A673 (cell line): ENCODE measurements at regions not wholly inside any gene's neighbourhood (a gene's known extent, or its start where the extent isn't known, plus 50 kb on each side); places are given as distances from the start of the nearest gene placed in this dataset.

Experiments used
- BruUV-seq: library from RNA; stranded (reverse); fragments of 400-500 nt; replicated peaks from 2 replicates; lab custom pipeline; 2021; lab: Mats Ljungman, UMichigan
- CTCF ChIA-PET: fragments of 300-600 bp; sonication (Branson Sonifier 250); formaldehyde crosslinking; loops from one replicate; lab custom pipeline; 2022; ENCODE audit warnings: antibody characterized with exemption; lab: Charles Lee
- POLR2A ChIA-PET: fragments of 300-600 bp; sonication (Branson Sonifier 250); formaldehyde crosslinking; loops from one replicate; lab custom pipeline; 2022; ENCODE audit warnings: antibody characterized with exemption; ENCODE audit not compliant: low non-redundant PET; lab: Charles Lee
- DNase-seq: peaks from one replicate; pipeline ENCODE4 v3.0.0-alpha.2; 2015; ENCODE audit warnings: low spot score
- H3K27ac ChIP-seq: fragments of 200-600 bp; sonication (generic); 2 replicates; pipeline ENCODE4 v1.5.1; 2016; ENCODE audit warnings: mixed run types, low read depth, mild to moderate bottlenecking, mixed read lengths, antibody characterized with exemption, low read length; ENCODE audit not compliant: poor library complexity, severe bottlenecking
- H3K27me3 ChIP-seq: fragments of 200-600 bp; sonication (generic); replicated peaks from 2 replicates; pipeline ENCODE4 v1.6.1; 2017; ENCODE audit warnings: mixed run types, low read depth, mild to moderate bottlenecking, mixed read lengths, antibody characterized with exemption, low read length; ENCODE audit not compliant: insufficient read depth, poor library complexity
- H3K36me3 ChIP-seq: fragments of 200-600 bp; sonication (generic); 2 replicates; pipeline ENCODE4 v1.6.1; 2016; ENCODE audit warnings: mixed run types, mild to moderate bottlenecking, mixed read lengths, antibody characterized with exemption, low read length; ENCODE audit not compliant: insufficient read depth, poor library complexity, severe bottlenecking
- H3K4me1 ChIP-seq: fragments of 200-600 bp; sonication (generic); 2 replicates; pipeline ENCODE4 v1.6.1; 2017; ENCODE audit warnings: mixed run types, mild to moderate bottlenecking, mixed read lengths, antibody characterized with exemption, low read length; ENCODE audit not compliant: insufficient read depth, poor library complexity, severe bottlenecking
- H3K4me3 ChIP-seq: fragments of 200-600 bp; sonication (generic); 2 replicates; pipeline ENCODE4 v1.5.1; 2016; ENCODE audit warnings: low read depth, mixed run types, mild to moderate bottlenecking, mixed read lengths, low read length; ENCODE audit not compliant: poor library complexity, severe bottlenecking
- H3K9me3 ChIP-seq: fragments of 200-600 bp; sonication (generic); 2 replicates; pipeline ENCODE4 v1.6.1; 2016; ENCODE audit warnings: mixed run types, low read depth, mild to moderate bottlenecking, mixed read lengths, antibody characterized with exemption, low read length; ENCODE audit not compliant: poor library complexity, severe bottlenecking
- CTCF ChIP-seq: fragments of 300-800, 200-600 bp; sonication (generic); conservative IDR thresholded peaks from 2 replicates; pipeline ENCODE4 v1.5.1; 2017; ENCODE audit warnings: low read depth, mild to moderate bottlenecking, antibody characterized with exemption, low read length, moderate library complexity, mixed read lengths
- EZH2 ChIP-seq: fragments of 200-600 bp; sonication (generic); IDR thresholded peaks from 2 replicates; pipeline ENCODE4 v1.6.1; 2017; ENCODE audit warnings: borderline replicate concordance, low read depth, mild to moderate bottlenecking, mixed read lengths, antibody characterized with exemption, low read length; ENCODE audit not compliant: poor library complexity, severe bottlenecking
- intact Hi-C: fragments of 100-400 bp; cut with micrococcal nuclease; formaldehyde crosslinking; loops from one replicate; pipeline ENCODE4 v1.10.0; 2022; ENCODE audit not compliant: unreplicated experiment

- TF ChIP-seq EZH2 = no peak
- TF ChIP-seq CTCF = no peak
- no TSS peak for BruUV-seq
- H3K9me3 ChIP-seq = no peaks in the 10 kb centered on the region
- no peaks in the 10 kb centered on the region for H3K27me3 ChIP-seq
- H3K4me3 ChIP-seq = no peak overlapping the region
- peaks cover 31% of the 10 kb centered on the region for H3K4me1 ChIP-seq
- DNase-seq = peak; percentile 47
- H3K27ac ChIP-seq = no peak overlapping the region
- no peaks in the 10 kb centered on the region for H3K36me3 ChIP-seq
- intact Hi-C loops = no loop called here
- ChIA-PET POLR2A (no interaction called here), CTCF (no interaction called here)
Observed at GRCh38 chr2:6564326-6564725, 301.4 kb downstream of the CMPK2 start.

GRCh38 chr2:6574121-6574520, 291.6 kb downstream of the CMPK2 start:
- H3K4me1 ChIP-seq = no peaks in the 10 kb centered on the region
- no peak overlapping the region for H3K4me3 ChIP-seq
- no peak for DNase-seq
- ChIA-PET CTCF (no interaction called here), POLR2A (no interaction called here)
- peaks cover 4% of the 10 kb centered on the region for H3K9me3 ChIP-seq
- TF ChIP-seq CTCF (no peak), EZH2 (no peak)
- no TSS peak for BruUV-seq
- H3K27ac ChIP-seq = no peak overlapping the region
- no peaks in the 10 kb centered on the region for H3K36me3 ChIP-seq
- no peaks in the 10 kb centered on the region for H3K27me3 ChIP-seq
- intact Hi-C loops = no loop called here

GRCh38 chr2:6576302-6576701, 289.4 kb downstream of the CMPK2 start:
- H3K36me3 ChIP-seq = no peaks in the 10 kb centered on the region
- intact Hi-C loops = no loop called here
- no peaks in the 10 kb centered on the region for H3K4me1 ChIP-seq
- TF ChIP-seq CTCF (no peak), EZH2 (no peak)
- H3K9me3 ChIP-seq = no peaks in the 10 kb centered on the region
- H3K4me3 ChIP-seq = no peak overlapping the region
- ChIA-PET CTCF (no interaction called here), POLR2A (no interaction called here)
- DNase-seq = no peak
- no peaks in the 10 kb centered on the region for H3K27me3 ChIP-seq
- no TSS peak for BruUV-seq
- no peak overlapping the region for H3K27ac ChIP-seq
